RWPE2 (cell line): ENCODE measurements at regions not wholly inside any gene's neighbourhood (a gene's known extent, or its start where the extent isn't known, plus 50 kb on each side); places are given as distances from the start of the nearest gene placed in this dataset.
A peak's percentile ranks its signal among the peaks of the same experiment; 100 is the strongest.
"Not testable (repeated sequence)": the region's sequence is repeated elsewhere in the genome, so short reads cannot be mapped to it uniquely, and the experiment has no call there.

Experiments used
- ATAC-seq: fragments of 200-7000 bp; cut with Tn5 transposase; 3 replicates; pipeline ENCODE4 v1.9.1; 2021; ENCODE audit warnings: low read depth
- DNase-seq: peaks from one replicate; pipeline ENCODE4 v3.0.0-alpha.2; 2020; ENCODE audit warnings: low spot score
- H3K27ac ChIP-seq: fragments of 450-650 bp; 2 replicates; pipeline ENCODE4 v1.5.1; 2017; ENCODE audit warnings: mild to moderate bottlenecking; ENCODE audit not compliant: poor library complexity, severe bottlenecking
- H3K27me3 ChIP-seq: fragments of 250-450 bp; sonication (Bioruptor Pico); 2 replicates; pipeline ENCODE4 v1.5.1; 2021; ENCODE audit warnings: mild to moderate bottlenecking, moderate library complexity; ENCODE audit not compliant: insufficient read depth, poor library complexity, severe bottlenecking
- H3K36me3 ChIP-seq: fragments of 250-450 bp; sonication (Bioruptor Pico); 2 replicates; pipeline ENCODE4 v1.5.1; 2020; ENCODE audit warnings: low read depth, mild to moderate bottlenecking, moderate library complexity
- H3K4me1 ChIP-seq: fragments of 250-450 bp; sonication (Bioruptor Pico); 2 replicates; pipeline ENCODE4 v1.5.1; 2021; ENCODE audit warnings: mild to moderate bottlenecking, moderate library complexity; ENCODE audit not compliant: insufficient read depth, poor library complexity, severe bottlenecking
- H3K4me3 ChIP-seq: fragments of 250-450 bp; sonication (Bioruptor Pico); 2 replicates; pipeline ENCODE4 v1.5.1; 2021; ENCODE audit warnings: mild to moderate bottlenecking, moderate library complexity; ENCODE audit not compliant: severe bottlenecking
- H3K9me3 ChIP-seq: fragments of 250-450 bp; sonication (Bioruptor Pico); 2 replicates; pipeline ENCODE4 v1.5.1; 2021; ENCODE audit warnings: mild to moderate bottlenecking, moderate library complexity; ENCODE audit not compliant: severe bottlenecking
- CTCF ChIP-seq: fragments of 450-650 bp; IDR thresholded peaks from one replicate; pipeline ENCODE4 v1.5.1; 2017; ENCODE audit warnings: mild to moderate bottlenecking, moderate library complexity; ENCODE audit not compliant: poor library complexity, severe bottlenecking

DNA sequence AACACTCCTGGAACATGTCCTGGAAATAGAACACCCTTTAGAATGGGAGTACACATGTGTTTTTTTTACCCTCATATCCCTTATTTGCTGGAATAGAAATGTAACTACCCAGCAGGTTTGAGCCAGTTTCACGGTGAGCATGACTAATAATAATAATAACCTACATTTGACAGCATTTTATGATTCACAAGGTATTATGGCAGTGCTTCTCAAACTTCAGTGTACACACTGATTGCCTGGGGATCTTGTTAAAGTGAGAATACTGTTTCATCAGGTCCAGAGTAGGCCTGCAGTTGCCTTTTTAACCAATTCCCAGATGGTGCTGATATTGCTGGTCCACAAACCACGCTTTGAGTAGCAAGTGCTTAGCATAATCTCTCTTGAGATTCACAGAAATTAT lies 63.9 kb downstream of the NFKBIZ start:
- Histone ChIP-seq H3K4me3 (no peak overlapping the region), H3K36me3 (no peaks in the 10 kb centered on the region), H3K9me3 (no peaks in the 10 kb centered on the region), H3K4me1 (peaks cover 8% of the 10 kb centered on the region), H3K27me3 (no peaks in the 10 kb centered on the region), H3K27ac (peak overlapping the region; percentile 13)
- DNase-seq, result no peak
- ATAC-seq, result peak; percentile 79
- no peak for TF ChIP-seq CTCF

GRCh38 chr3:101917761-101918160 lies 68.4 kb downstream of the NFKBIZ start:
- not testable (repeated sequence) for DNase-seq

DNA sequence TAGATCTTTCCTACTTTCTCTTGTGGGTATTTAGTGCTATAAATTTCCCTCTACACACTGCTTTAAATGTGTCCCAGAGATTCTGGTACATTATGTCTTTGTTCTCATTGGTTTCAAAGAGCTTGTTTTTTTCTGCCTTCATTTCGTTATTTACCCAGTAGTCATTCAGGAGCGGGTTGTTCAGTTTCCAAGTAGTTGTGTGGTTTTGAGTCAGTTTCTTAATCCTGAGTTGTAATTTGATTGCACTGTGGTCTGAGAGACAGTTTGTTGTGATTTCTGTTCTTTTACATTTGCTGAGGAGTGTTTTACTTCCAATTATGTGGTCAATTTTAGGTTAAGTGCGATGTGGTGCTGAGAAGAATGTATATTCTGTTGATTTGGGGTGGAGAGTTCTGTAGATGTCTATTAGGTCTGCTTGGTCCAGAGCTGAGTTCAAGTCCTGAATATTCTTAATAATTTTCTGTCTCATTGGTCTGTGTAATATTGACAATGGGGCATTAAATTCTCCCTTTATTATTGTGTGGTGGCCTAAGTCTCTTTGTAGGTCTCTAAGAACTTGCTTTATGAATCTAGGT lies 72.9 kb downstream of the NFKBIZ start:
- H3K27me3 ChIP-seq, H3K9me3 ChIP-seq, H3K36me3 ChIP-seq, ATAC-seq, H3K4me3 ChIP-seq, H3K27ac ChIP-seq, DNase-seq: not testable (repeated sequence)
- peaks cover 17% of the 10 kb centered on the region for H3K4me1 ChIP-seq

More at GRCh38 chr3:101917761-101918160, 68.4 kb downstream of the NFKBIZ start:
- not testable (repeated sequence) for ATAC-seq, H3K9me3 ChIP-seq, H3K4me3 ChIP-seq, H3K27ac ChIP-seq, H3K27me3 ChIP-seq, H3K4me1 ChIP-seq, H3K36me3 ChIP-seq

DNA sequence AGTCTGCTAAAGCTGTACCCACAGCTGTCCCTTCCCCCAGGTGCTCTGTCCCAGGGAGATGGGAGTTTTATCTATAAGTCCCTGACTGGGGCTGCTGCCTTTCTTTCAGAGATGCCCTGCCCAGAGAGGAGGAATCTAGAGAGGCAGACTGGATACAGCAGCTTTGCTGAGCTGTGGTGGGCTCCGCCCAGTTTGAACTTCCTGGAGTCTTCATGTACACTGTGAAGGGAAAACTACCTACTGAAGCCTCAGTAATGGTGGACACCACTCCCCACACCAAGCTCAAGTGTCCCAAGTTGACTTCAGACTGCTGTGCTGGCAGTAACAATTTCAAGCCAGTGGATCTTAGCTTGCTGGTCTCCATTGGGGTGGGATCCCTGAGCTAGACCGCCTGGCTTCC lies 75.3 kb downstream of the NFKBIZ start:
- H3K27me3 ChIP-seq, DNase-seq, H3K9me3 ChIP-seq, ATAC-seq, H3K27ac ChIP-seq, H3K36me3 ChIP-seq, H3K4me3 ChIP-seq: not testable (repeated sequence)
- H3K4me1 ChIP-seq, result peaks cover 22% of the 10 kb centered on the region

DNA sequence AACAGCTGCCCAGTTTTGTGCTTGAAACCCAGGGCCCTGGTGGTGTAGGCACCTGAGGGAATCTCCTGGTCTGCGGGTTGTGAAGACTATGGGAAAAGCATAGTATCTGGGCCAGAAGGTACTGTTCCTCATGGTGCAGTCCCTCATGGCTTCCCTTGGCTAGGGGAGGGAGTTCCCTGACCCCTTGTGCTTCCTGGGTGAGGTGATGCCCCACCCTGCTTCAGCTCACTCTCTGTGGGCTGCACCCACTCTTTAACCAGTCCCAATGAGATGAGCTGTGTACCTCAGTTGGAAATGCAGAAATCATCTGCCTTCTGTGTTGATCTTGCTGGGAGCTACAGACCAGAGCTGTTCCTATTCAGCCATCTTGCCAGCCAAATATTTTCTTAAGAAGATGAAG lies 75.8 kb downstream of the NFKBIZ start:
- H3K27ac ChIP-seq, H3K27me3 ChIP-seq, DNase-seq, H3K9me3 ChIP-seq, H3K4me3 ChIP-seq, ATAC-seq, H3K36me3 ChIP-seq: not testable (repeated sequence)
- H3K4me1 ChIP-seq, result peaks cover 22% of the 10 kb centered on the region

DNA sequence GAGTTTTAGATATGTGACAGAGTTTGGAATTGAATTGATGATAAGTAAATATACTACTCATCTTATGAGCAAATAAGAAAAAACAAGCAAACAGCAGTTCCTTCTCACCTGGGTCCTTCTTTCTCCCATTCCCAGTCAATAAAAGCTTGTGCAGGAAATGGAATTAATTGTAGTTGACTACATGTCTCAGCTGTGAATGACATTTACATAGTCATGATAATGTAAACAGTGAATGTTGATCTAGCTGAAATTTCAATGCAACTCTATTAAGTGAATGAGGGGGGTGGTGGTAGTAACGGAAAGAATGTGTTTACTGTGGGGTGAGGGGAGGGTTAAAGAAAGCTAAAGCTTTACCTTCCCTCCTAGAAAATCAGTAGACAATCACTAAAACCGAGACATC lies 76.2 kb downstream of the NFKBIZ start:
- Histone ChIP-seq H3K4me3 (no peak overlapping the region), H3K27ac (peak overlapping the region; percentile 55), H3K4me1 (peaks cover 22% of the 10 kb centered on the region), H3K9me3 (no peaks in the 10 kb centered on the region), H3K27me3 (no peaks in the 10 kb centered on the region), H3K36me3 (no peaks in the 10 kb centered on the region)
- no peak for TF ChIP-seq CTCF
- peak; percentile 18; the same call in 2 of the 3 replicates for ATAC-seq
- DNase-seq, result no peak

DNA sequence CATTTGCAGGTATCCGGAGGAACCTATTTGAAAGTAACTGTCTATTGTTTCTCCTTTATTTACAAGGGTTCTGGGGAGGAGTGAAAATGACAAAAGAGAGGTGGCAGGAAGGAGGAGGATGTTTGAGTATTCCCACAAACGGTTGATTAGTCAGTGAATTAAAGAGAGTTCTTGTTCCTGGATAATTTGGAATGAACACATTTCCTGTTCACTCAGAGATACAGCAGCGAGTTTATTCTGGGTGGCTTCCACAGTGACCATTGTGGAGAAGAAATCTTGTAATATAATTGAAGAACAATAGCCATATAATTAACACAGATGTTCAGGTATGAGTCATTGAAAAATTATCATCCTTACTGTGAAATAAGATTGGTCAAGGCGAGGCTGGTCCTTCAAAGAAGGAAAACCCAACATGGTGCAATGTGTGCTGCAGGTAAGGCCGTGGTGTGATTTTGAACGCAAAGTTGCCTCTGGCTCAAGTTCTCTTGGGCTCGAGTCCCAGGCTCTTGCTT lies 77.3 kb downstream of the NFKBIZ start:
- H3K9me3 ChIP-seq, result no peaks in the 10 kb centered on the region
- peak; percentile 60 for ATAC-seq
- no peak overlapping the region for H3K4me3 ChIP-seq
- no peaks in the 10 kb centered on the region for H3K27me3 ChIP-seq
- no peaks in the 10 kb centered on the region for H3K36me3 ChIP-seq
- H3K4me1 ChIP-seq, result peaks cover 22% of the 10 kb centered on the region
- peak overlapping the region; percentile 55 for H3K27ac ChIP-seq
- TF ChIP-seq CTCF, result no peak
- no peak for DNase-seq
